ENCODE measurements at regions not wholly inside any gene's neighbourhood (a gene's known extent, or its start where the extent isn't known, plus 50 kb on each side); places are given as distances from the start of the nearest gene placed in this dataset.
"Not testable (repeated sequence)": the region's sequence is repeated elsewhere in the genome, so short reads cannot be mapped to it uniquely, and the experiment has no call there.

DNA sequence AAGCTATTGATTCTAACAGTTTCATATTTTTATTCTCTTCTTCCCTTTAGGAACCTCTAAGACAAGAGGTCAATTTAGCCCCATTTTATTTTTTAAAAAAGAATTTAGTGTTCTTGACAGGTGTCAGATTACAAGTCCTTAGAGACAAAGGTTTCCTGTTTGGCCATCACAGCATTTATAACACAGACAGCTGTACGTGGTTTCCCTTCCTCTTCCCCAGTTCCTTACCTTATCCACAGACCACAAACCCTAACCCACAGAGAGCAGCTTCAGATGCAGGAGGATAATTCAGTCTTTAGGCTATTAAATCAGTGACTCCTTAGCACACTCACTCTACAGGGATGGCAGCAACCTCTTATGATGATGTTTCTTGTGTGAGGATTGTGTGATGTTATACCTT lies 1210.1 kb downstream of the DIAPH3 start:
- H3K9me3 ChIP-seq (ENCODE audit: control insufficient read depth in 2 of 2, insufficient read depth in 1 of 2, low read depth in 1 of 2, low read length in 1 of 2): peaks cover 4% of the 10 kb centered on the region in 2 donors

GRCh38 chr13:58955546-58956385 lies 1208.0 kb downstream of the DIAPH3 start:
- Histone ChIP-seq H3K27me3 (ENCODE audit: control insufficient read depth in 1 of 2, insufficient read depth in 2 of 2, low read length in 2 of 2) (no peaks in the 10 kb centered on the region), H3K4me1 (ENCODE audit: control insufficient read depth in 2 of 2, insufficient read depth in 2 of 2, low read length in 1 of 2) (no peaks in the 10 kb centered on the region)
- WGBS, 2 donors: 81 to 82% methylated on average over 7 of the region's 7 CpGs

More for the DNA sequence above, 1210.1 kb downstream of the DIAPH3 start:
- H3K36me3 ChIP-seq (ENCODE audit: control insufficient read depth in 2 of 2, insufficient read depth in 2 of 2, low read length in 1 of 2): no peaks in the 10 kb centered on the region
- H3K4me1 ChIP-seq (ENCODE audit: control insufficient read depth in 2 of 2, insufficient read depth in 2 of 2, low read length in 1 of 2): no peaks in the 10 kb centered on the region
- H3K27ac ChIP-seq (ENCODE audit: low read depth in 2 of 2, low read length in 1 of 2): no peak overlapping the region
- no peaks in the 10 kb centered on the region for H3K27me3 ChIP-seq (ENCODE audit: control insufficient read depth in 1 of 2, insufficient read depth in 2 of 2, low read length in 2 of 2)
- no peak overlapping the region for H3K4me3 ChIP-seq (ENCODE audit: low read depth in 1 of 2, low read length in 2 of 2)
- WGBS, 2 donors: 26 to 30% methylated on average over 1 of the region's 1 CpG

DNA sequence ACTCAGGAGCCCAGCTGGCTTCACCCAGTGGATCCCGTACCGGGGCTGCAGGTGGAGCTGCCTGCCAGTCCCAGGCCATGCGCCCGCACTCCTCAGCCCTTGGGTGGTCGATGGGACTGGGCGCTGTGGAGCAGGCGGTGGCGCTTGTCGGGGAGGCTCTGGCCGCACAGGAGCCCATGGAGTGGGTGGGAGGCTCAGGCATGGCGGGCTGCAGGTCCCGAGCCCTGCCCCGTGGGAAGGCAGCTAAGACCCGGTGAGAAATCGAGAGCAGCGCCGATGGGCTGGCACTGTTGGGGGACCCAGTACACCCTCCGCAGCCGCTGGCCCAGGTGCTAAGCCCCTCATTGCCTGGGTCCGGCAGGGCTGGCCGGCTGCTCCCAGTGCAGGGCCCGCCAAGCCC lies 1205.6 kb downstream of the DIAPH3 start:
- H3K27ac ChIP-seq (ENCODE audit: low read depth in 2 of 2, low read length in 1 of 2); H3K9me3 ChIP-seq (ENCODE audit: control insufficient read depth in 2 of 2, insufficient read depth in 1 of 2, low read depth in 1 of 2, low read length in 1 of 2); H3K36me3 ChIP-seq (ENCODE audit: control insufficient read depth in 2 of 2, insufficient read depth in 2 of 2, low read length in 1 of 2); H3K27me3 ChIP-seq (ENCODE audit: control insufficient read depth in 1 of 2, insufficient read depth in 2 of 2, low read length in 2 of 2); H3K4me1 ChIP-seq (ENCODE audit: control insufficient read depth in 2 of 2, insufficient read depth in 2 of 2, low read length in 1 of 2); H3K4me3 ChIP-seq (ENCODE audit: low read depth in 1 of 2, low read length in 2 of 2): not testable (repeated sequence)
- 95 to 96% methylated on average over 22 of the region's 22 CpGs for WGBS, 2 donors

More at GRCh38 chr13:58955546-58956385, 1208.0 kb downstream of the DIAPH3 start:
- no peaks in the 10 kb centered on the region for H3K36me3 ChIP-seq (ENCODE audit: control insufficient read depth in 2 of 2, insufficient read depth in 2 of 2, low read length in 1 of 2)
- no peak overlapping the region for H3K4me3 ChIP-seq (ENCODE audit: low read depth in 1 of 2, low read length in 2 of 2)
- H3K9me3 ChIP-seq (ENCODE audit: control insufficient read depth in 2 of 2, insufficient read depth in 1 of 2, low read depth in 1 of 2, low read length in 1 of 2): peaks cover 0 to 4% of the 10 kb centered on the region in 2 donors
- H3K27ac ChIP-seq (ENCODE audit: low read depth in 2 of 2, low read length in 1 of 2): no peak overlapping the region

GRCh38 chr13:58960888-58961287 lies 1202.8 kb downstream of the DIAPH3 start:
- Histone ChIP-seq H3K9me3 (ENCODE audit: control insufficient read depth in 2 of 2, insufficient read depth in 1 of 2, low read depth in 1 of 2, low read length in 1 of 2) (peaks cover 0 to 4% of the 10 kb centered on the region in 2 donors), H3K4me3 (ENCODE audit: low read depth in 1 of 2, low read length in 2 of 2) (no peak overlapping the region), H3K27ac (ENCODE audit: low read depth in 2 of 2, low read length in 1 of 2) (no peak overlapping the region), H3K4me1 (ENCODE audit: control insufficient read depth in 2 of 2, insufficient read depth in 2 of 2, low read length in 1 of 2) (no peaks in the 10 kb centered on the region), H3K36me3 (ENCODE audit: control insufficient read depth in 2 of 2, insufficient read depth in 2 of 2, low read length in 1 of 2) (no peaks in the 10 kb centered on the region), H3K27me3 (ENCODE audit: control insufficient read depth in 1 of 2, insufficient read depth in 2 of 2, low read length in 2 of 2) (no peaks in the 10 kb centered on the region)
- 71% methylated on average over 2 of the region's 2 CpGs for WGBS, 2 donors

GRCh38 chr13:58963321-58963720 lies 1200.4 kb downstream of the DIAPH3 start:
- Histone ChIP-seq H3K36me3 (ENCODE audit: control insufficient read depth in 2 of 2, insufficient read depth in 2 of 2, low read length in 1 of 2) (no peaks in the 10 kb centered on the region), H3K27me3 (ENCODE audit: control insufficient read depth in 1 of 2, insufficient read depth in 2 of 2, low read length in 2 of 2) (no peaks in the 10 kb centered on the region), H3K9me3 (ENCODE audit: control insufficient read depth in 2 of 2, insufficient read depth in 1 of 2, low read depth in 1 of 2, low read length in 1 of 2) (peaks cover 0 to 2% of the 10 kb centered on the region in 2 donors), H3K4me1 (ENCODE audit: control insufficient read depth in 2 of 2, insufficient read depth in 2 of 2, low read length in 1 of 2) (no peaks in the 10 kb centered on the region), H3K27ac (ENCODE audit: low read depth in 2 of 2, low read length in 1 of 2) (no peak overlapping the region), H3K4me3 (ENCODE audit: low read depth in 1 of 2, low read length in 2 of 2) (no peak overlapping the region)
- WGBS, 2 donors: 78 to 80% methylated on average over 2 of the region's 2 CpGs

- Histone ChIP-seq H3K36me3 (ENCODE audit: control insufficient read depth in 2 of 2, insufficient read depth in 2 of 2, low read length in 1 of 2) (no peaks in the 10 kb centered on the region), H3K27me3 (ENCODE audit: control insufficient read depth in 1 of 2, insufficient read depth in 2 of 2, low read length in 2 of 2) (no peaks in the 10 kb centered on the region), H3K9me3 (ENCODE audit: control insufficient read depth in 2 of 2, insufficient read depth in 1 of 2, low read depth in 1 of 2, low read length in 1 of 2) (no peaks in the 10 kb centered on the region), H3K4me3 (ENCODE audit: low read depth in 1 of 2, low read length in 2 of 2) (no peak overlapping the region), H3K4me1 (ENCODE audit: control insufficient read depth in 2 of 2, insufficient read depth in 2 of 2, low read length in 1 of 2) (no peaks in the 10 kb centered on the region), H3K27ac (ENCODE audit: low read depth in 2 of 2, low read length in 1 of 2) (no peak overlapping the region)
- 74 to 89% methylated on average over 3 of the region's 3 CpGs for WGBS, 2 donors
Measured at GRCh38 chr13:58964048-58964447, 1199.7 kb downstream of the DIAPH3 start.

- no peaks in the 10 kb centered on the region for H3K36me3 ChIP-seq (ENCODE audit: control insufficient read depth in 2 of 2, insufficient read depth in 2 of 2, low read length in 1 of 2)
- no peaks in the 10 kb centered on the region for H3K9me3 ChIP-seq (ENCODE audit: control insufficient read depth in 2 of 2, insufficient read depth in 1 of 2, low read depth in 1 of 2, low read length in 1 of 2)
- no peaks in the 10 kb centered on the region for H3K27me3 ChIP-seq (ENCODE audit: control insufficient read depth in 1 of 2, insufficient read depth in 2 of 2, low read length in 2 of 2)
- no peak overlapping the region for H3K27ac ChIP-seq (ENCODE audit: low read depth in 2 of 2, low read length in 1 of 2)
- WGBS, 2 donors: 89 to 92% methylated on average over 6 of the region's 6 CpGs
- H3K4me3 ChIP-seq (ENCODE audit: low read depth in 1 of 2, low read length in 2 of 2): no peak overlapping the region
- no peaks in the 10 kb centered on the region for H3K4me1 ChIP-seq (ENCODE audit: control insufficient read depth in 2 of 2, insufficient read depth in 2 of 2, low read length in 1 of 2)
Measured at GRCh38 chr13:58977085-58977484, 1186.6 kb downstream of the DIAPH3 start.

DNA sequence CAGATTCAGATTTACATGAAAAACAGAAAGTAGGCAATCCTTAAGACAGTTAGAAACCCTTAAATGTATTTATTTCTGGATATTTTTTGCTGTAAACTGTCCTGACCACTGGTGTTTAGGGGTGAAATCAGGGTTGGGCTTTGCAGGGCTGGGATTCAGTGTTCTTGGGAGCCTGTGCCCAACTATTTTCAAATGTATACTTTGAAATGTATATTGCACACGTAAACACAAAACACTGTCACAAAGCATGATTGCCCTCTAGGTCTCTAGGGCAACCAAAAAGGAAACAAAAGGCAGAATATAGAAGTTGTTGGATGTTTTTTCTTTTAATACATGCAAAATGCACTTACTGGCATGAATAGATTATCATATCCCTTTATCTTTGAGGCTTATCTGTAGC lies 1185.4 kb downstream of the DIAPH3 start:
- no peaks in the 10 kb centered on the region for H3K9me3 ChIP-seq (ENCODE audit: control insufficient read depth in 2 of 2, insufficient read depth in 1 of 2, low read depth in 1 of 2, low read length in 1 of 2)
- H3K36me3 ChIP-seq (ENCODE audit: control insufficient read depth in 2 of 2, insufficient read depth in 2 of 2, low read length in 1 of 2): no peaks in the 10 kb centered on the region
- H3K27ac ChIP-seq (ENCODE audit: low read depth in 2 of 2, low read length in 1 of 2): no peak overlapping the region
- H3K4me3 ChIP-seq (ENCODE audit: low read depth in 1 of 2, low read length in 2 of 2): no peak overlapping the region
- no peaks in the 10 kb centered on the region for H3K4me1 ChIP-seq (ENCODE audit: control insufficient read depth in 2 of 2, insufficient read depth in 2 of 2, low read length in 1 of 2)
- WGBS, 2 donors: 44 to 70% methylated on average over 1 of the region's 1 CpG
- no peaks in the 10 kb centered on the region for H3K27me3 ChIP-seq (ENCODE audit: control insufficient read depth in 1 of 2, insufficient read depth in 2 of 2, low read length in 2 of 2)

DNA sequence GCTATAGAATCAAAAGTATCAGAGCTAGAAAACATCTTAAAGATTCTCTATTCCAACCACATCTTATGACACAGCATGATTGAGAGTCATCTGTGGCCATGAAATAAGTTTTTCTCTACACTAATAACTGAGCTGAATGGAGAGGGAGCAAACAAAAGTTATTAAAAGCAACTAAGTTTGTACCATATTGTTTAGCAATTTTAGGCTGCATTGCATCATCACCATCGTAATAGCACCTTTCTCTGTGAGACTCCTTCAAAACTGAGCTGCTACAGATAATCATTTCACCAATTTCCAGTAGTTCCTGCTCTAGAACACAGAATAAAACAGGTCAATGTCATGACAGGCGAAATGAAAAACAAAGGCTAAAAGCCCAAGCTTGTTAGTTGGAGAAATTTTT lies 1183.9 kb downstream of the DIAPH3 start:
- Histone ChIP-seq H3K27ac (ENCODE audit: low read depth in 2 of 2, low read length in 1 of 2) (no peak overlapping the region), H3K9me3 (ENCODE audit: control insufficient read depth in 2 of 2, insufficient read depth in 1 of 2, low read depth in 1 of 2, low read length in 1 of 2) (no peaks in the 10 kb centered on the region), H3K27me3 (ENCODE audit: control insufficient read depth in 1 of 2, insufficient read depth in 2 of 2, low read length in 2 of 2) (no peaks in the 10 kb centered on the region), H3K4me1 (ENCODE audit: control insufficient read depth in 2 of 2, insufficient read depth in 2 of 2, low read length in 1 of 2) (no peaks in the 10 kb centered on the region), H3K36me3 (ENCODE audit: control insufficient read depth in 2 of 2, insufficient read depth in 2 of 2, low read length in 1 of 2) (no peaks in the 10 kb centered on the region), H3K4me3 (ENCODE audit: low read depth in 1 of 2, low read length in 2 of 2) (no peak overlapping the region)
- 59 to 72% methylated on average over 2 of the region's 2 CpGs for WGBS, 2 donors

GRCh38 chr13:58985845-58986244 lies 1177.9 kb downstream of the DIAPH3 start:
- H3K27ac ChIP-seq (ENCODE audit: low read depth in 2 of 2, low read length in 1 of 2): no peak overlapping the region
- no peaks in the 10 kb centered on the region for H3K36me3 ChIP-seq (ENCODE audit: control insufficient read depth in 2 of 2, insufficient read depth in 2 of 2, low read length in 1 of 2)
- no peaks in the 10 kb centered on the region for H3K27me3 ChIP-seq (ENCODE audit: control insufficient read depth in 1 of 2, insufficient read depth in 2 of 2, low read length in 2 of 2)
- H3K9me3 ChIP-seq (ENCODE audit: control insufficient read depth in 2 of 2, insufficient read depth in 1 of 2, low read depth in 1 of 2, low read length in 1 of 2): no peaks in the 10 kb centered on the region
- WGBS, 2 donors: 66 to 77% methylated on average over 3 of the region's 3 CpGs
- H3K4me1 ChIP-seq (ENCODE audit: control insufficient read depth in 2 of 2, insufficient read depth in 2 of 2, low read length in 1 of 2): no peaks in the 10 kb centered on the region
- H3K4me3 ChIP-seq (ENCODE audit: low read depth in 1 of 2, low read length in 2 of 2): no peak overlapping the region

Data from esophagus (tissue), 2 donors.